Smooth muscle cell (in vitro differentiated cells): ENCODE measurements at regions not wholly inside any gene's neighbourhood (a gene's known extent, or its start where the extent isn't known, plus 50 kb on each side); places are given as distances from the start of the nearest gene placed in this dataset.
"Not testable (repeated sequence)": the region's sequence is repeated elsewhere in the genome, so short reads cannot be mapped to it uniquely, and the experiment has no call there.

Experiments used
- DNase-seq: peaks from one replicate; lab custom pipeline; 2025; ENCODE audit not compliant: unreplicated experiment; lab: John Stamatoyannopoulos, UW
- H2AFZ ChIP-seq: fragments of 200-600 bp; sonication (generic); 2 replicates; pipeline ENCODE4 v1.6.0; 2016; ENCODE audit warnings: antibody characterized with exemption, low read depth, mild to moderate bottlenecking
- H3F3A ChIP-seq: fragments of 200-600 bp; sonication (generic); 2 replicates; pipeline ENCODE4 v1.6.0; 2017; ENCODE audit warnings: antibody characterized with exemption, low read depth
- H3K27ac ChIP-seq: fragments of 200-600 bp; sonication (generic); 2 replicates; pipeline ENCODE4 v1.5.1; 2016; ENCODE audit warnings: low read depth, mild to moderate bottlenecking
- H3K27me3 ChIP-seq: fragments of 200-600 bp; sonication (generic); 2 replicates; pipeline ENCODE4 v1.6.1; 2016; ENCODE audit warnings: low read depth, mild to moderate bottlenecking
- H3K36me3 ChIP-seq: fragments of 200-600 bp; sonication (generic); 2 replicates; pipeline ENCODE4 v1.5.1; 2016; ENCODE audit warnings: low read depth
- H3K4me1 ChIP-seq: fragments of 200-600 bp; sonication (generic); 2 replicates; pipeline ENCODE4 v1.5.1; 2016; ENCODE audit warnings: low read depth
- H3K4me2 ChIP-seq: fragments of 200-600 bp; sonication (generic); 2 replicates; pipeline ENCODE4 v1.6.0; 2016; ENCODE audit warnings: mild to moderate bottlenecking
- H3K4me3 ChIP-seq: fragments of 200-600 bp; sonication (generic); 2 replicates; pipeline ENCODE4 v1.5.1; 2016; ENCODE audit warnings: mild to moderate bottlenecking
- H3K79me2 ChIP-seq: fragments of 200-600 bp; sonication (generic); 2 replicates; pipeline ENCODE4 v1.6.0; 2016; ENCODE audit warnings: low read depth, mild to moderate bottlenecking
- H3K9ac ChIP-seq: fragments of 200-600 bp; sonication (generic); 2 replicates; pipeline ENCODE4 v1.6.0; 2016; ENCODE audit warnings: low read depth
- H3K9me3 ChIP-seq: fragments of 200-600 bp; sonication (generic); replicated peaks from 2 replicates; pipeline ENCODE4 v1.5.1; 2016; ENCODE audit warnings: low read depth
- H4K20me1 ChIP-seq: fragments of 200-600 bp; sonication (generic); 2 replicates; pipeline ENCODE4 v1.6.0; 2016; ENCODE audit warnings: low read depth
- WGBS: methylation state at CpG from one replicate; pipeline ENCODE4 v1.1.7; 2016; ENCODE audit warnings: low lambda C conversion rate; 5-methylcytosine and 5-hydroxymethylcytosine counted together

- H3K4me3 ChIP-seq, H3K79me2 ChIP-seq, H3K9ac ChIP-seq, H3K36me3 ChIP-seq, H3F3A ChIP-seq, H3K9me3 ChIP-seq, H3K27ac ChIP-seq, H3K4me1 ChIP-seq, H3K4me2 ChIP-seq, H4K20me1 ChIP-seq, DNase-seq, H3K27me3 ChIP-seq, H2AFZ ChIP-seq: not testable (repeated sequence)
- 88% methylated on average over 7 of the region's 7 CpGs for WGBS
Measured at GRCh38 chr16:29346796-29347580, 59.5 kb downstream of the NPIPB11 start.

DNA sequence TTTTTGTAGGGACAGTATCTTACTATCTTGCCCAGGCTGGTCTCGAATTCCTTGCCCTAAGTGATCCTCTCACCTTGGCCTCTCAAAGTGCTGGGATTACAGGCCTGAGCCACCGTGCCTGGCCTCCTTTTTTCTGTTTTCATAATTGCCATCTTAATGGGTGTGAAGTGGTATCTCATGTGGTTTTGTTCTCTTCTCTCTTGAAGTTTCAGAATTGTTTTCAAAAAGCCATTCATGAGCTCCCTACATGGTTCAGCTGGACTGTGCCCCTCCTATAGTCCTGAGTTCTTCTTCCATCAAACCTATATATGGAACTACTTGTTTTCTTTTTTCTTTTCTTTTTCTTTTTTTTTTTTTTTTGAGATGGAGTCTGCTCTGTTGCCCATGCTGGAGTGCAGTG, 60.3 kb downstream of the NPIPB11 start:
- H3K9ac ChIP-seq, H3K36me3 ChIP-seq, DNase-seq, H3K27ac ChIP-seq, H3F3A ChIP-seq, H2AFZ ChIP-seq, H3K9me3 ChIP-seq, H3K79me2 ChIP-seq, H4K20me1 ChIP-seq, H3K4me1 ChIP-seq, H3K4me3 ChIP-seq, H3K4me2 ChIP-seq, H3K27me3 ChIP-seq: not testable (repeated sequence)
- 91% methylated on average over 2 of the region's 2 CpGs for WGBS

GRCh38 chr16:29342937-29343336, 63.6 kb downstream of the NPIPB11 start:
- H4K20me1 ChIP-seq, H3F3A ChIP-seq, H3K27ac ChIP-seq, H3K4me2 ChIP-seq, DNase-seq, H3K36me3 ChIP-seq, H3K9ac ChIP-seq, H3K27me3 ChIP-seq, H2AFZ ChIP-seq, H3K4me1 ChIP-seq, H3K9me3 ChIP-seq, H3K79me2 ChIP-seq, H3K4me3 ChIP-seq: not testable (repeated sequence)
- 58% methylated on average over 4 of the region's 4 CpGs for WGBS

DNA sequence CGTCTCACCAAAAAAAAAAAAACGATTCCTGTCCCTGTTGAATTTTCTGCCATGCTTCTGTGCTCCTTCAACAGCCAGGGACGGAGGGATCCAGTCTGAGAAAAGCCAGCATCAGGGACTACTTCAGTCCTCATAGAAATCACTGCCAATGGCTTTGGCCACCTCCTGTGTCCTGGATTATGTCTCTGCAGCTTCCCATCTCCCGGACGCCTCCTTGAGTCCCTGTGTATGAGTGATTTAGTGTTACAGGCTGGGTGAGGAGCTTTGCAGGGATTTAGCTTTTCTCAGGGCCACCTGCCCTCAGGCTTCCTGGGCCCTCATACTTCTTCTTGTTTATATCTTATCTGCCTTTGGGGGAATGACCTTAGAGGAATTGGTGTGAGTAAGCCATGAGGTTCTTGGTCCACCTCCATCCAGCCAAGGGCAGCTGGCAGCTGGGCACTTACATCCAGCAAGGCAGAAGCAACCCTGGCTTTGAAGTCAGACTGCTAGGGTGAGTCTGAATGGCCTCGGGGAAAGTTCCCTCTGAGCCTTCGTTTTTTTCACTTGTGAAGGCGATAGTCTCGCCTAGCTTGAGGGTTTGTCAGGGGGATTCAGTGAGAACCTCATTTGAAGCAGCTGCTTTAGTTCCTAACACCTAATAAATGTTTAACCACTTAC, 65.6 kb downstream of the NPIPB11 start:
- H3K27me3 ChIP-seq, H3K9me3 ChIP-seq, H3K4me3 ChIP-seq, H3K9ac ChIP-seq, H3K27ac ChIP-seq, H4K20me1 ChIP-seq, H3K4me1 ChIP-seq, H3K4me2 ChIP-seq, H3F3A ChIP-seq, DNase-seq, H3K79me2 ChIP-seq, H2AFZ ChIP-seq, H3K36me3 ChIP-seq: not testable (repeated sequence)
- 39% methylated on average over 9 of the region's 9 CpGs for WGBS

- H3K4me3 ChIP-seq, H3F3A ChIP-seq, H2AFZ ChIP-seq, H3K4me2 ChIP-seq, H3K9me3 ChIP-seq, DNase-seq, H3K27ac ChIP-seq, H4K20me1 ChIP-seq, H3K79me2 ChIP-seq, H3K9ac ChIP-seq, H3K27me3 ChIP-seq, H3K36me3 ChIP-seq, H3K4me1 ChIP-seq: not testable (repeated sequence)
- WGBS: 71% methylated on average over 3 of the region's 3 CpGs
Measured at GRCh38 chr16:29340235-29340634, 66.3 kb downstream of the NPIPB11 start.

- not testable (repeated sequence) for H3K36me3 ChIP-seq, H3K9ac ChIP-seq, H3K4me3 ChIP-seq, H3F3A ChIP-seq, H3K4me1 ChIP-seq, H3K9me3 ChIP-seq, H3K27ac ChIP-seq, H3K79me2 ChIP-seq, H2AFZ ChIP-seq, H4K20me1 ChIP-seq, H3K27me3 ChIP-seq, H3K4me2 ChIP-seq, DNase-seq
- WGBS: 87% methylated on average over 18 of the region's 18 CpGs
Measured at GRCh38 chr16:29338821-29339700, 67.5 kb downstream of the NPIPB11 start.

DNA sequence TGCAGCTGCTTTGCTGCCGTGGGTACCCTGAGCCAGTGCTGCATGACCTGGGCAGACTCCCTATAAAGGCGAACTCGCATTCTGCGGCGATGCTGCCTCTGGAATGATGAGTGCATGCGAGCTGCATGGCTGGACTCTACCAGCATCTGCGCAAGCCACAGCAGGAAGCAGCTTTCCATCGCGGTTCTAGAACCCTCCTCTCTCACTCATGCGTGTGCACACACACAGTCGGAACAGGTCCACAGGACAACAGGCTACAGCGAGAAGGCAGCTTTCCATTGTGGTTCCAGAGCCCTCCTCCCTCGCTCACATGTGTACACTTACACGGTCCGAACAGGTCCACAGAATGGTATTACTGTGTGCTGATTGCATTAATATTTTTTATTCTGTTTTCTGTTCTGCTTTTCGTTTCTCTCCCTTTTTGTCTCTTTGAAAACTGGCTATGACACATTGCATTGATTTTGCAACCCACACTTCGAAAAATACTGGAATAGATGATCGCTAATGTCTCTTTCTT, 69.1 kb downstream of the NPIPB11 start:
- H3K4me3 ChIP-seq, H3K79me2 ChIP-seq: not testable (repeated sequence)

DNA sequence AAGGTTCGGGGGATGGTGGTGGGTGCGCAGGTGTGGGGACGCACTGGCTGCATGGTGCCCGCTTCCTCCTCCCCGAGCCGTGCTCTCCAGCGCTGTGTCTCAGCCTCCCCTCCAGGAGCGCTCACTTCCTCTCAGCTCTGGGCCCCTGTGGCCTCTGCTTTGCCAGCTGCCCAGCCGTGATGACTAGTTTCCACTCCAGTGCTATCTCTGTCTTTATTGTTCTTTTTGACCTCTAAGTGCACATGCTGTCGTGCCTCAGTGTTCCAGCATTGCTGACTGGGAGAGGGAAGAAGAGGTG, 71.0 kb downstream of the NPIPB11 start:
- not testable (repeated sequence) for H3K9me3 ChIP-seq, H4K20me1 ChIP-seq, H3K9ac ChIP-seq, H3K4me1 ChIP-seq, H3K4me3 ChIP-seq, H3K79me2 ChIP-seq, H3F3A ChIP-seq, H3K27me3 ChIP-seq, DNase-seq, H3K4me2 ChIP-seq, H3K27ac ChIP-seq, H2AFZ ChIP-seq, H3K36me3 ChIP-seq
- WGBS: 79% methylated on average over 10 of the region's 10 CpGs

More for the DNA sequence above, 69.1 kb downstream of the NPIPB11 start:
- 97% methylated on average over 16 of the region's 18 CpGs for WGBS
- H3K36me3 ChIP-seq, H2AFZ ChIP-seq, H3K4me1 ChIP-seq, DNase-seq, H3K4me2 ChIP-seq, H3F3A ChIP-seq, H3K9me3 ChIP-seq, H3K27ac ChIP-seq, H4K20me1 ChIP-seq, H3K27me3 ChIP-seq, H3K9ac ChIP-seq: not testable (repeated sequence)
